AG04450 (cell line): ENCODE measurements at regions not wholly inside any gene's neighbourhood (a gene's known extent, or its start where the extent isn't known, plus 50 kb on each side); places are given as distances from the start of the nearest gene placed in this dataset. TPM values are rescaled to one million over a fixed set of nuclear protein-coding genes. Genes with fewer than 3 reads are reported as not detected.

Source experiments
- CTCF ChIA-PET: fragments of 300-600, 350-600 bp; formaldehyde crosslinking; extraction: SDS; loops from one replicate; lab custom pipeline; 2022; ENCODE audit warnings: antibody characterized with exemption, inconsistent platforms; lab: Charles Lee
- POLR2A ChIA-PET: fragments of 350-600 bp; formaldehyde crosslinking; extraction: SDS; loops from one replicate; lab custom pipeline; 2021; ENCODE audit warnings: antibody characterized with exemption, inconsistent platforms; lab: Yijun Ruan, JAX
- DNase-seq: peaks from one replicate; pipeline ENCODE4 v3.0.0-alpha.2; 2011; ENCODE audit warnings: low read depth, low spot score
- H3K27ac ChIP-seq: one replicate; pipeline ENCODE4 v1.5.1; 2012; ENCODE audit warnings: low read depth, low read length, control low read depth
- H3K27me3 ChIP-seq: one replicate; pipeline ENCODE4 v1.6.0; 2012; ENCODE audit warnings: low read length; ENCODE audit not compliant: control insufficient read depth, insufficient read depth
- H3K4me3 ChIP-seq: 2 replicates; pipeline ENCODE4 v1.5.1; 2011; ENCODE audit warnings: mild to moderate bottlenecking, low read depth, low read length, control low read depth
- H3K9me3 ChIP-seq: 2 replicates; pipeline ENCODE4 v1.5.1; 2012; ENCODE audit warnings: low read length; ENCODE audit not compliant: control insufficient read depth, insufficient read depth
- CTCF ChIP-seq: IDR thresholded peaks from 2 replicates; pipeline ENCODE4 v1.5.1; 2011; ENCODE audit warnings: low read depth, low read length, control low read depth, inconsistent platforms
- small RNA-seq: library from RNA; depleted of rRNA; stranded (forward); fragments of <200 nt; gene quantifications from one replicate; pipeline ENCODE3, GENCODE V24; 2012; ENCODE audit warnings: low read depth; ENCODE audit not compliant: insufficient read length

DNA sequence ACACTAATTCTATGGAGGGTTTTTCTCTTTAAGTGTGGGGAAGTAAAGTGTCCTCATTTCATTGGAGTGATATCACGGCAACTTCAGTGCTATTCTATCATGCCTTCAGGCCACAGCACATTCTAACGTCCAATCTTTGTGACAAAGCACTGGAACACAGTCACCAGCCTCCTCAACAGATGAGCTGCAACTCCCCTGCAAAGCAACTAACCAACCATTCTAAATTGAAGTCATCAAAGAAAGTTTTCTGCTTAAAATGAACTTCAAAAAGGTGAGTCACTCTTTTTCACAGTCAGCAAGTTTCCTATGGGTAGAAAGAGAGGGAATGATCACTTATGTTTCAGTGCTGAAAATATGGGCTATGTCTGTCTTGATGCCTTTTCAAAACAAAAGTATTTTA, 190.8 kb downstream of the ELAVL2 start:
- CTCF ChIA-PET = no interaction called here
- DNase-seq = no peak

GRCh38 chr9:23636199-23636598, 189.8 kb downstream of the ELAVL2 start:
- DNase-seq = no peak
- no peak for TF ChIP-seq CTCF
- no peaks in the 10 kb centered on the region; the same call in 1 of the 2 replicates for H3K9me3 ChIP-seq
- no peak overlapping the region for H3K4me3 ChIP-seq
- no peak overlapping the region for H3K27ac ChIP-seq
- no peaks in the 10 kb centered on the region for H3K27me3 ChIP-seq
- CTCF ChIA-PET = no interaction called here
- POLR2A ChIA-PET = no interaction called here

More for the DNA sequence above, 190.8 kb downstream of the ELAVL2 start:
- TF ChIP-seq CTCF = no peak
- POLR2A ChIA-PET = no interaction called here
- Histone ChIP-seq H3K27ac (no peak overlapping the region), H3K27me3 (no peaks in the 10 kb centered on the region), H3K9me3 (no peaks in the 10 kb centered on the region; the same call in 1 of the 2 replicates), H3K4me3 (no peak overlapping the region)

DNA sequence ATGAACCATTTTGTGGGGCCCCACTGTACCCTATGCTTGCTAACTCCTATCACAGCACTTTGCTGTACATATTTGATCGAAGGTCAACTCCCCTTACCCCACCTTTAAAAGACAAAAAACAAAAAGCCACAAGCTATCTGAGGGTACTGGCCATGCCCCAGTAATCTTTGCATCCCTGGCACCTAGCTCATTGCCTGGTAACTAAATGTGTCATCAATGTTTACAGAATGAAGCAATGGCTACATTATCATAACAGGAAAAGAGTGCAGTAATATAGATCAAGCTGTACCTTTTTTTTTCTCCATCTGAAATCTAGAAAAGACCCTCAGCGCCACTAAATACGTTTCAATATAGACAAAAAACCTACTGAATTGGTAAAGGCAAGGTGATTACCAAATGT, 188.0 kb downstream of the ELAVL2 start:
- TF ChIP-seq CTCF = no peak
- no peak overlapping the region for H3K4me3 ChIP-seq
- ChIA-PET POLR2A (no interaction called here), CTCF (no interaction called here)
- no peaks in the 10 kb centered on the region for H3K27me3 ChIP-seq
- no peak for DNase-seq
- H3K27ac ChIP-seq = no peak overlapping the region
- no peaks in the 10 kb centered on the region; the same call in 1 of the 2 replicates for H3K9me3 ChIP-seq

DNA sequence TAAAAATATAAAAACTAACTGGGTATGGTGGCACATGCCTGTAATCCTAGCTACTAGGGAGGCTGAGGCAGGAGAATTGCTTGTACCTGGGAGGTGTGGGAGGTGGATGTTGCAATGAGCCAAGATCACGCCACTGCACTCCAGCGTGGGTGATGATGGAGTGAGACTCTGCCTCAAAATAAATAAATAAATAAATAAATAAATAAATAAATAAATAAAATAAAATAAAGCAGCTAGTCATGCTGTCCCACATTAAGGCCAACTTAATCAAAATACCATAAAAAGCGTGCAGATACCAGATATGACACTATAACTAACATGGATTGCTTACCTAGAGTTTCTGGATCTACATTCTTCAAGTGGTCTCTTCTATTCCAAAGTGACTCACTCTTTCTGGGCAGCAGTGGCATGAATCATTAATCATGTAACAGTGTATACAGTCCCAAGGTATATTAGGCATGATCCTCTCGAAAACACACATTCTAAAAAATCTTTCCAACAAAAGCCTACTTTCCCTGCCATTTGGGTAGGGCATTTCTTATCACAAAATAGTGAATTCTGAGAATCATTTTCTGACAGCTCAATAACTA, 187.1 kb downstream of the ELAVL2 start:
- DNase-seq = no peak
- CTCF ChIA-PET = no interaction called here
- no peak overlapping the region for H3K27ac ChIP-seq
- POLR2A ChIA-PET = no interaction called here
- no peaks in the 10 kb centered on the region for H3K27me3 ChIP-seq
- no peak for TF ChIP-seq CTCF
- no peak overlapping the region for H3K4me3 ChIP-seq
- no peaks in the 10 kb centered on the region; the same call in 1 of the 2 replicates for H3K9me3 ChIP-seq

Small RNA genes in the stretch of these regions (small RNA-seq; reads per million reads assigned to genes)
- gene SUMO2P2 = not detected
